Ishikawa (cell line): ENCODE measurements at regions not wholly inside any gene's neighbourhood (a gene's known extent, or its start where the extent isn't known, plus 50 kb on each side); places are given as distances from the start of the nearest gene placed in this dataset.

Experiments
- CEBPB ChIP-seq: IDR thresholded peaks from 2 replicates; pipeline ENCODE4 v1.6.1; 2012
- CREB1 ChIP-seq: IDR thresholded peaks from 2 replicates; pipeline ENCODE4 v1.6.1; 2012; ENCODE audit warnings: low read depth
- EGR1 ChIP-seq: IDR thresholded peaks from 2 replicates; pipeline ENCODE4 v1.6.1; 2012
- EP300 ChIP-seq: IDR thresholded peaks from 2 replicates; pipeline ENCODE4 v1.6.1; 2012; ENCODE audit warnings: borderline replicate concordance
- FOXM1 ChIP-seq: IDR thresholded peaks from 2 replicates; pipeline ENCODE4 v1.6.1; 2012; ENCODE audit warnings: low read depth, borderline replicate concordance
- NFIC ChIP-seq: IDR thresholded peaks from 2 replicates; pipeline ENCODE4 v1.6.1; 2012
- RAD21 ChIP-seq: IDR thresholded peaks from 2 replicates; pipeline ENCODE4 v1.6.1; 2012; ENCODE audit warnings: low read depth
- TAF1 ChIP-seq: IDR thresholded peaks from 2 replicates; pipeline ENCODE4 v1.6.1; 2012; ENCODE audit warnings: low read depth, mild to moderate bottlenecking
- TCF12 ChIP-seq: IDR thresholded peaks from 2 replicates; pipeline ENCODE4 v1.6.1; 2012; ENCODE audit warnings: low read depth
- TEAD4 ChIP-seq: IDR thresholded peaks from 2 replicates; pipeline ENCODE4 v1.6.1; 2012
- USF1 ChIP-seq: IDR thresholded peaks from 2 replicates; pipeline ENCODE4 v1.6.1; 2012
- YY1 ChIP-seq: IDR thresholded peaks from 2 replicates; pipeline ENCODE4 v1.6.1; 2012; ENCODE audit warnings: low read depth
- ZBTB7A ChIP-seq: IDR thresholded peaks from 2 replicates; pipeline ENCODE4 v1.6.1; 2012; ENCODE audit warnings: low read depth
- TF ChIP-seq, protein P1 (sequence below): IDR thresholded peaks from 2 replicates; pipeline ENCODE4 v1.6.1; 2012
- TF ChIP-seq, protein P2 (sequence below): IDR thresholded peaks from 2 replicates; pipeline ENCODE4 v1.6.1; 2012; ENCODE audit warnings: low read depth, mild to moderate bottlenecking

DNA sequence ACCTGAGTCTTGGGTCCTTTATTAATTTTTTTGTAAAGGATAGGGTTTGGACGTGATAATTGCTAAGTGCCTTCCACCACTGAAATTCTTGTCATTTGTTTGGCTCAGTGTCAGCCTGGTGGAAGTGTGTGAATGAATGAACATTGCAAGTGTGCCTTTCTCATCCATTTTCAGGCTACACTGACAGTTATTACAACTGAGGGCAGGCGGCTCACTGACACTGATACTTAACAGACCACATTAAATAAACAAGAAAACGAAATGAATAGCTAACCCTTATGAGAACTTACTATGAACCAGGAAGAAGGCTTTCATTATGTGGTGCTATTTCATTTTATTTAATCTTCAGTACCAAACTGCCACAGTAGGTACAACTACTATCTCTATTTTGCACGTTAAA lies 188.8 kb upstream of the CRBN start:
- no peak for TF ChIP-seq CREB1
- no peak for TF ChIP-seq RAD21
- no peak for TF ChIP-seq EP300
- TF ChIP-seq EGR1 = no peak
- no peak for TF ChIP-seq NFIC
- TF ChIP-seq YY1 = no peak
- no peak for TF ChIP-seq USF1
- TF ChIP-seq CEBPB = no peak
- no peak for TF ChIP-seq FOXM1
- TF ChIP-seq TCF12 = no peak
- TF ChIP-seq, protein P1, sequence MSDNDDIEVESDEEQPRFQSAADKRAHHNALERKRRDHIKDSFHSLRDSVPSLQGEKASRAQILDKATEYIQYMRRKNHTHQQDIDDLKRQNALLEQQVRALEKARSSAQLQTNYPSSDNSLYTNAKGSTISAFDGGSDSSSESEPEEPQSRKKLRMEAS = no peak
- TF ChIP-seq, protein P2, sequence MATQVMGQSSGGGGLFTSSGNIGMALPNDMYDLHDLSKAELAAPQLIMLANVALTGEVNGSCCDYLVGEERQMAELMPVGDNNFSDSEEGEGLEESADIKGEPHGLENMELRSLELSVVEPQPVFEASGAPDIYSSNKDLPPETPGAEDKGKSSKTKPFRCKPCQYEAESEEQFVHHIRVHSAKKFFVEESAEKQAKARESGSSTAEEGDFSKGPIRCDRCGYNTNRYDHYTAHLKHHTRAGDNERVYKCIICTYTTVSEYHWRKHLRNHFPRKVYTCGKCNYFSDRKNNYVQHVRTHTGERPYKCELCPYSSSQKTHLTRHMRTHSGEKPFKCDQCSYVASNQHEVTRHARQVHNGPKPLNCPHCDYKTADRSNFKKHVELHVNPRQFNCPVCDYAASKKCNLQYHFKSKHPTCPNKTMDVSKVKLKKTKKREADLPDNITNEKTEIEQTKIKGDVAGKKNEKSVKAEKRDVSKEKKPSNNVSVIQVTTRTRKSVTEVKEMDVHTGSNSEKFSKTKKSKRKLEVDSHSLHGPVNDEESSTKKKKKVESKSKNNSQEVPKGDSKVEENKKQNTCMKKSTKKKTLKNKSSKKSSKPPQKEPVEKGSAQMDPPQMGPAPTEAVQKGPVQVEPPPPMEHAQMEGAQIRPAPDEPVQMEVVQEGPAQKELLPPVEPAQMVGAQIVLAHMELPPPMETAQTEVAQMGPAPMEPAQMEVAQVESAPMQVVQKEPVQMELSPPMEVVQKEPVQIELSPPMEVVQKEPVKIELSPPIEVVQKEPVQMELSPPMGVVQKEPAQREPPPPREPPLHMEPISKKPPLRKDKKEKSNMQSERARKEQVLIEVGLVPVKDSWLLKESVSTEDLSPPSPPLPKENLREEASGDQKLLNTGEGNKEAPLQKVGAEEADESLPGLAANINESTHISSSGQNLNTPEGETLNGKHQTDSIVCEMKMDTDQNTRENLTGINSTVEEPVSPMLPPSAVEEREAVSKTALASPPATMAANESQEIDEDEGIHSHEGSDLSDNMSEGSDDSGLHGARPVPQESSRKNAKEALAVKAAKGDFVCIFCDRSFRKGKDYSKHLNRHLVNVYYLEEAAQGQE = no peak
- no peak for TF ChIP-seq TEAD4
- no peak for TF ChIP-seq ZBTB7A
- TF ChIP-seq TAF1 = no peak

DNA sequence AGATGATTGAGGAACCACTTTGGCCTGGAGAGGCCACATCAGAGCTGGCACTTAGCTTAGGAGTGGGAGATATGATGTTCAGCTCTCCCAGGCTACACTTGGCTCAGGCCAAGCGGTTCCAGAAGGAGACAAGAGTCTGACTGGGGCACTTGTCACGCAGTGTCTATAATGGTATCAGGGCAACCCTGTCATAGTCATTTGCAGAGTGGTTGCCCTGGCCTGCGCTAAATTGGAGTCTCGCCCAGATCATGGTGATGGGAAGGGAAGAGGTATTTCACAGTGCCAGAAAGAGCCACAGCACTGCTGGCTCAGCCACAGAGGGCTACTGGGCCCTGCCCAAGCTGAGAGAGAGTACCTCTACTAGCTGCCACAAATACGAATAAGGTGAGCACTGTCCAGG lies 186.9 kb upstream of the CRBN start:
- no peak for TF ChIP-seq TEAD4
- no peak for TF ChIP-seq EGR1

DNA sequence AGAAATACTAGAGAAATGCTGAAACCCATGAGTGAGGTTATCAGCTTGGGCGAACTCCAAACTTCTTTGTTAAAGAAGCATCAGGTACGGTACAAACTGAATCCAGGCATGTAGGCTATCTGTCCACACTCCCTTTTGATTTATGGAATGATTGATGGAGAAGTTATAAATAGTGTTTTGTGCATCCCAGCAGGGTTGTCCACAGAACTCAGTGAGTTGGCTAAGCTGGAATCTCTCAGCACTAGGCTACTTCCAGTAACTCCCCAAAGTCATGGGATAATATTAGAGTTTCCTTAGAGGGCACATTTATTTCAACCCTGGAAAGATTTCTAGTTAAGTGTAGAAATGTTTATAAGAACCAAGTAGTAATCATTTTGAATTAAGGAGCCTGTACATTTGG lies 186.2 kb upstream of the CRBN start:
- TF ChIP-seq TEAD4 = no peak
- TF ChIP-seq EP300 = no peak
- no peak for TF ChIP-seq CREB1
- no peak for TF ChIP-seq NFIC
- no peak for TF ChIP-seq EGR1
- TF ChIP-seq CEBPB = no peak
- TF ChIP-seq RAD21 = no peak
- TF ChIP-seq, protein P1 = no peak
- TF ChIP-seq FOXM1 = no peak
- TF ChIP-seq, protein P2 = no peak
- no peak for TF ChIP-seq USF1
- no peak for TF ChIP-seq YY1
- TF ChIP-seq ZBTB7A = no peak
- TF ChIP-seq TAF1 = no peak
- no peak for TF ChIP-seq TCF12

- TF ChIP-seq YY1 (no peak), FOXM1 (no peak), RAD21 (no peak), TCF12 (no peak), NFIC (no peak), CEBPB (no peak), TAF1 (no peak), CREB1 (no peak), TEAD4 (no peak), EGR1 (no peak), USF1 (no peak), EP300 (no peak)
- TF ChIP-seq, protein P2 = no peak
- TF ChIP-seq, protein P1 = no peak
Observed at GRCh38 chr3:3356846-3357245, 177.4 kb upstream of the CRBN start.
